Epithelial cell of proximal tubule (primary cell): ENCODE measurements at regions not wholly inside any gene's neighbourhood (a gene's known extent, or its start where the extent isn't known, plus 50 kb on each side); places are given as distances from the start of the nearest gene placed in this dataset.

Source experiments
- DNase-seq: peaks from one replicate; pipeline ENCODE4 v3.0.0-alpha.2; 2011; ENCODE audit warnings: low read depth
- H3K4me3 ChIP-seq: 2 replicates; pipeline ENCODE4 v1.5.1; 2011; ENCODE audit warnings: low read depth, mild to moderate bottlenecking, low read length
- CTCF ChIP-seq: conservative IDR thresholded peaks from 2 replicates; pipeline ENCODE4 v1.5.1; 2012; ENCODE audit warnings: low read depth, mild to moderate bottlenecking, low read length

DNA sequence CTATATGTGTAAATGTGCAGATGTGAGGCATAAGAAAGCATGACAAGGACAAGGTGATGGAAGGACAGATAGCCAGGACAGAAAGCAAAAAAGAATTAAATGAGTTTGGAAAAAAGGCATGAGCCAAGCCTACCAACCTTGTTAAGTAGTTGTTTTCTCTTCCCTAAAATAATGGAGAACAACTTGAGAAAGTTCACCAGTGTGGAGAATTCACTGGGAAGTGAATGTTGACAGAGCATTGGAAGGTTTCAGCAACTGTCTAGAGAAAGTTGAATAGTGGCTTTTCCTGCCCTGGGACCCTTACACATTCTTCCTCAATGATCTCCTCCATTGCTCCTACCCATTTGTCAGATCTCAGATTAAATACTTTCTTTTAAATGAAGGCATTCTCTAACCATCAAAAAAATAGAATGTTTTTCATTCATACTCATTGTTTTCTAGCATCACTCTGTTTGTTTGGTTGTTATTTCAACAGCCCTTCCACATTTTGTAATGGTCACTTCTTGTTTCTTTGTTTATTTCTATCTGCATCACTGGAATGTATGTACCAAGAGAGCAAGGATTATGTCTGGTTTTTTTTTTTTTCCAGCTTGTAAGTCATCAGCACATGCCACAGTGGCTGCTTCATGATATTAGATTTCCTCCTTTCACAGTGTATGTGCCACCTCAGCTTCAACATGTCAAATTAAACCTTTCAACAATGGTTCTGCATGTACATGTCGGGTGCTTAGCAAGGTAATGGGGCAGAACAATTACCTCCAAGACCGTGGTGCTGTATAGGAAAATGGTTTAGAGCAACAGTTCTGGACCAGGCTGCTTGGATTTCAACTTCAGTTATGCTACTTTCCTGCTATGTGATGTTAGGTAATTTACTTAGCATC is 586.0 kb upstream of the VRK2 start:
- no peak for TF ChIP-seq CTCF

GRCh38 chr2:57461624-57462023 is 585.0 kb upstream of the VRK2 start:
- no peak overlapping the region for H3K4me3 ChIP-seq
- no peak for DNase-seq
- no peak for TF ChIP-seq CTCF

More for the DNA sequence above, 586.0 kb upstream of the VRK2 start:
- H3K4me3 ChIP-seq = no peak overlapping the region
- DNase-seq = no peak

GRCh38 chr2:57465067-57465466 is 581.5 kb upstream of the VRK2 start:
- TF ChIP-seq CTCF = no peak
- DNase-seq = no peak
- no peak overlapping the region for H3K4me3 ChIP-seq

GRCh38 chr2:57465967-57466366 is 580.6 kb upstream of the VRK2 start:
- H3K4me3 ChIP-seq = no peak overlapping the region
- no peak for DNase-seq
- no peak for TF ChIP-seq CTCF

DNA sequence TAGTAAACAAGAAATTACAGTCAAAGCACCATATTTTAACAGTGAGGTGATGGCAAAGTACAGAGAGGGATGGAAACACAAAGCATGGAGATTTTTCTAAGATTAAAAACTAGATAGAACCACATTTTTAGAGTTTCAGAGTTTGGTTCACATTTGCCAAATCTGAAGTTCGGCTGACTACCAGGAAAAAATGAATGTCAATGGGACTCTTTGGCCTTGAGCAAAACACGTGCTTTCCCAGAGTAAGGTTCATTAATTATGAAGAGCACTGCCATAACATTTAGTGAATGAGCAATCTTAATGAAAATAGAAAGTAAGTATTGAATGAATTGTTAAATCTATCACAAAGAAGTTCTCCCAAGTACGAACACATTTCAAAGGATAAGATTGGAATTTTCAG is 571.2 kb upstream of the VRK2 start:
- TF ChIP-seq CTCF = no peak
- no peak overlapping the region for H3K4me3 ChIP-seq
- DNase-seq = no peak

GRCh38 chr2:57479981-57480380 is 566.6 kb upstream of the VRK2 start:
- H3K4me3 ChIP-seq = no peak overlapping the region
- TF ChIP-seq CTCF = no peak
- DNase-seq = peak; percentile 18

- no peak overlapping the region for H3K4me3 ChIP-seq
- TF ChIP-seq CTCF = no peak
- DNase-seq = no peak
Measured at GRCh38 chr2:57488061-57488460, 558.5 kb upstream of the VRK2 start.
